ENCODE measurements at regions not wholly inside any gene's neighbourhood (a gene's known extent, or its start where the extent isn't known, plus 50 kb on each side); places are given as distances from the start of the nearest gene placed in this dataset.

GRCh38 chr1:29883411-29883832, 647.1 kb downstream of the PTPRU start:
- no peak for DNase-seq
- peaks cover 0 to 21% (median 0%) of the 10 kb centered on the region in 7 donors for H3K27me3 ChIP-seq (replicated peaks in 1 of 7)
- no peaks in the 10 kb centered on the region for H3K4me1 ChIP-seq
- intact Hi-C loops (cut with DNase I; ENCODE audit: low total_unique reads): no loop called here
- H3K9me3 ChIP-seq: no peaks in the 10 kb centered on the region
- 83 to 92% (median 84%) methylated on average over 4 of the region's 4 CpGs for WGBS, 5 donors
- no peaks in the 10 kb centered on the region for H3K36me3 ChIP-seq
- TF ChIP-seq POLR2A (IDR thresholded peaks at IDR 0.05) (no peak), POLR2AphosphoS5 (IDR thresholded peaks at IDR 0.05) (no peak), CTCF (IDR thresholded peaks at IDR 0.05 in 8 of 11, conservative IDR thresholded peaks at IDR 0.05 in 3 of 11) (no peak)
- no peak overlapping the region for H3K4me3 ChIP-seq
- H3K27ac ChIP-seq: no peak overlapping the region

GRCh38 chr1:29880556-29880955, 644.2 kb downstream of the PTPRU start:
- Histone ChIP-seq H3K27ac (no peak overlapping the region), H3K27me3 (replicated peaks in 1 of 7) (peaks cover 0 to 21% (median 0%) of the 10 kb centered on the region in 7 donors), H3K36me3 (no peaks in the 10 kb centered on the region), H3K9me3 (peaks cover 0 to 8% (median 0%) of the 10 kb centered on the region in 8 donors), H3K4me3 (no peak overlapping the region), H3K4me1 (no peaks in the 10 kb centered on the region)
- 69 to 95% (median 73%) methylated on average over 1 of the region's 1 CpG for WGBS, 5 donors
- TF ChIP-seq POLR2AphosphoS5 (IDR thresholded peaks at IDR 0.05) (no peak), CTCF (IDR thresholded peaks at IDR 0.05 in 8 of 11, conservative IDR thresholded peaks at IDR 0.05 in 3 of 11) (no peak), POLR2A (IDR thresholded peaks at IDR 0.05) (no peak)
- intact Hi-C loops (cut with DNase I; ENCODE audit: low total_unique reads): no loop called here
- DNase-seq: no peak

- Histone ChIP-seq H3K4me1 (no peaks in the 10 kb centered on the region), H3K36me3 (no peaks in the 10 kb centered on the region), H3K27ac (no peak overlapping the region), H3K9me3 (peaks cover 0 to 8% (median 0%) of the 10 kb centered on the region in 8 donors), H3K4me3 (no peak overlapping the region), H3K27me3 (replicated peaks in 1 of 7) (peaks cover 0 to 21% (median 0%) of the 10 kb centered on the region in 7 donors)
- intact Hi-C loops (cut with DNase I; ENCODE audit: low total_unique reads): no loop called here
- DNase-seq: no peak
- TF ChIP-seq POLR2A (IDR thresholded peaks at IDR 0.05) (no peak), CTCF (IDR thresholded peaks at IDR 0.05 in 8 of 11, conservative IDR thresholded peaks at IDR 0.05 in 3 of 11) (no peak), POLR2AphosphoS5 (IDR thresholded peaks at IDR 0.05) (no peak)
- WGBS, 5 donors: 75 to 87% (median 82%) methylated on average over 5 to 8 of the region's 8 CpGs
Observed at GRCh38 chr1:29879217-29879616, 642.9 kb downstream of the PTPRU start.

GRCh38 chr1:29878501-29878900, 642.2 kb downstream of the PTPRU start:
- Histone ChIP-seq H3K4me1 (no peaks in the 10 kb centered on the region), H3K4me3 (no peak overlapping the region), H3K27ac (no peak overlapping the region), H3K9me3 (peaks cover 0 to 8% (median 0%) of the 10 kb centered on the region in 8 donors), H3K27me3 (replicated peaks in 1 of 7) (peaks cover 0 to 21% (median 0%) of the 10 kb centered on the region in 7 donors), H3K36me3 (no peaks in the 10 kb centered on the region)
- no peak for DNase-seq
- TF ChIP-seq POLR2A (IDR thresholded peaks at IDR 0.05) (no peak), POLR2AphosphoS5 (IDR thresholded peaks at IDR 0.05) (no peak), CTCF (IDR thresholded peaks at IDR 0.05 in 8 of 11, conservative IDR thresholded peaks at IDR 0.05 in 3 of 11) (no peak)
- intact Hi-C loops (cut with DNase I; ENCODE audit: low total_unique reads): no loop called here
- 88 to 96% (median 93%) methylated on average over 9 of the region's 9 CpGs for WGBS, 5 donors

Measured in spleen (tissue), 11 donors.